ENCODE measurements at regions not wholly inside any gene's neighbourhood (a gene's known extent, or its start where the extent isn't known, plus 50 kb on each side); places are given as distances from the start of the nearest gene placed in this dataset.

GRCh38 chr17:12349297-12349696 lies 316.4 kb upstream of the MYOCD start:
- ATAC-seq: no peak
- Mint-ChIP-seq H3K36me3 (ENCODE audit: low read depth) (no peaks in the 10 kb centered on the region), H3K27ac (no peak overlapping the region), H3K27me3 (ENCODE audit: low read depth) (no peaks in the 10 kb centered on the region), H3K4me3 (no peak overlapping the region), H3K4me1 (ENCODE audit: low read depth) (no peaks in the 10 kb centered on the region), H3K9me3 (ENCODE audit: insufficient read depth) (no peaks in the 10 kb centered on the region)
- ChIA-PET CTCF (no interaction called here), POLR2A (no interaction called here)
- DNase-seq: no peak

- Mint-ChIP-seq H3K4me1 (ENCODE audit: low read depth) (no peaks in the 10 kb centered on the region), H3K9me3 (ENCODE audit: insufficient read depth) (peaks cover 5% of the 10 kb centered on the region), H3K27me3 (ENCODE audit: low read depth) (no peaks in the 10 kb centered on the region), H3K4me3 (no peak overlapping the region), H3K36me3 (ENCODE audit: low read depth) (no peaks in the 10 kb centered on the region), H3K27ac (no peak overlapping the region)
- ChIA-PET POLR2A (no interaction called here), CTCF (no interaction called here)
- ATAC-seq (no peak), DNase-seq (no peak)
These were observed 313.6 kb upstream of the MYOCD start for GRCh38 chr17:12352127-12352526.

GRCh38 chr17:12357600-12357999 lies 308.1 kb upstream of the MYOCD start:
- ATAC-seq: no peak
- ChIA-PET POLR2A (no interaction called here), CTCF (no interaction called here)
- Mint-ChIP-seq H3K27ac (no peak overlapping the region), H3K9me3 (ENCODE audit: insufficient read depth) (peaks cover 5% of the 10 kb centered on the region), H3K36me3 (ENCODE audit: low read depth) (no peaks in the 10 kb centered on the region), H3K4me1 (ENCODE audit: low read depth) (no peaks in the 10 kb centered on the region), H3K27me3 (ENCODE audit: low read depth) (no peaks in the 10 kb centered on the region), H3K4me3 (no peak overlapping the region)
- DNase-seq: no peak

GRCh38 chr17:12358477-12358876 lies 307.2 kb upstream of the MYOCD start:
- ATAC-seq (no peak), DNase-seq (no peak)
- Mint-ChIP-seq H3K27me3 (ENCODE audit: low read depth) (no peaks in the 10 kb centered on the region), H3K4me1 (ENCODE audit: low read depth) (no peaks in the 10 kb centered on the region), H3K4me3 (no peak overlapping the region), H3K27ac (no peak overlapping the region), H3K9me3 (ENCODE audit: insufficient read depth) (peaks cover 5% of the 10 kb centered on the region), H3K36me3 (ENCODE audit: low read depth) (no peaks in the 10 kb centered on the region)
- CTCF ChIA-PET: no interaction called here
- POLR2A ChIA-PET: interaction anchor here (0.6 kb wide), 1 partner anchor 308 kb away, joined by 4 read pairs; no protein-coding TSS in a partner anchor

- no peak for DNase-seq
These were observed 302.7 kb upstream of the MYOCD start for GRCh38 chr17:12362853-12363455.

GRCh38 chr17:12365805-12366204 lies 299.9 kb upstream of the MYOCD start:
- CTCF ChIA-PET: no interaction called here
- H3K4me3 Mint-ChIP-seq: no peak overlapping the region
- no peak for DNase-seq
- H3K27me3 Mint-ChIP-seq (ENCODE audit: low read depth): no peaks in the 10 kb centered on the region
- POLR2A ChIA-PET: no interaction called here
- peaks cover 4% of the 10 kb centered on the region for H3K9me3 Mint-ChIP-seq (ENCODE audit: insufficient read depth)
- H3K4me1 Mint-ChIP-seq (ENCODE audit: low read depth): no peaks in the 10 kb centered on the region
- H3K27ac Mint-ChIP-seq: no peak overlapping the region
- no peaks in the 10 kb centered on the region for H3K36me3 Mint-ChIP-seq (ENCODE audit: low read depth)
- no peak for ATAC-seq

More at GRCh38 chr17:12362853-12363455, 302.7 kb upstream of the MYOCD start:
- no peak overlapping the region for H3K27ac Mint-ChIP-seq
- no peaks in the 10 kb centered on the region for H3K36me3 Mint-ChIP-seq (ENCODE audit: low read depth)
- H3K4me3 Mint-ChIP-seq: no peak overlapping the region
- ChIA-PET POLR2A (no interaction called here), CTCF (no interaction called here)
- peaks cover 4% of the 10 kb centered on the region for H3K9me3 Mint-ChIP-seq (ENCODE audit: insufficient read depth)
- no peak for ATAC-seq
- H3K27me3 Mint-ChIP-seq (ENCODE audit: low read depth): no peaks in the 10 kb centered on the region
- H3K4me1 Mint-ChIP-seq (ENCODE audit: low read depth): no peaks in the 10 kb centered on the region

- Mint-ChIP-seq H3K27ac (no peak overlapping the region), H3K9me3 (ENCODE audit: insufficient read depth) (peaks cover 8% of the 10 kb centered on the region), H3K4me1 (ENCODE audit: low read depth) (no peaks in the 10 kb centered on the region), H3K36me3 (ENCODE audit: low read depth) (no peaks in the 10 kb centered on the region), H3K27me3 (ENCODE audit: low read depth) (no peaks in the 10 kb centered on the region), H3K4me3 (no peak overlapping the region)
- ATAC-seq (no peak), DNase-seq (no peak)
- ChIA-PET POLR2A (no interaction called here), CTCF (no interaction called here)
These were observed 296.6 kb upstream of the MYOCD start for GRCh38 chr17:12369065-12369464.

- peaks cover 4% of the 10 kb centered on the region for H3K9me3 Mint-ChIP-seq (ENCODE audit: insufficient read depth)
- H3K4me3 Mint-ChIP-seq: no peak overlapping the region
- CTCF ChIA-PET: no interaction called here
- H3K27ac Mint-ChIP-seq: no peak overlapping the region
- DNase-seq: no peak
- H3K27me3 Mint-ChIP-seq (ENCODE audit: low read depth): no peaks in the 10 kb centered on the region
- POLR2A ChIA-PET: no interaction called here
- H3K4me1 Mint-ChIP-seq (ENCODE audit: low read depth): no peaks in the 10 kb centered on the region
- no peaks in the 10 kb centered on the region for H3K36me3 Mint-ChIP-seq (ENCODE audit: low read depth)
- no peak for ATAC-seq
These were observed 289.4 kb upstream of the MYOCD start for GRCh38 chr17:12376276-12376675.

- H3K4me3 Mint-ChIP-seq: no peak overlapping the region
- peaks cover 5% of the 10 kb centered on the region for H3K9me3 Mint-ChIP-seq (ENCODE audit: insufficient read depth)
- H3K27me3 Mint-ChIP-seq (ENCODE audit: low read depth): no peaks in the 10 kb centered on the region
- ATAC-seq (no peak), DNase-seq (no peak)
- no peaks in the 10 kb centered on the region for H3K36me3 Mint-ChIP-seq (ENCODE audit: low read depth)
- ChIA-PET CTCF (no interaction called here), POLR2A (no interaction called here)
- H3K27ac Mint-ChIP-seq: no peak overlapping the region
- H3K4me1 Mint-ChIP-seq (ENCODE audit: low read depth): no peaks in the 10 kb centered on the region
These were observed 279.5 kb upstream of the MYOCD start for GRCh38 chr17:12386225-12386624.

- ATAC-seq (no peak), DNase-seq (no peak)
- no peaks in the 10 kb centered on the region for H3K4me1 Mint-ChIP-seq (ENCODE audit: low read depth)
- H3K36me3 Mint-ChIP-seq (ENCODE audit: low read depth): no peaks in the 10 kb centered on the region
- no peak overlapping the region for H3K27ac Mint-ChIP-seq
- H3K4me3 Mint-ChIP-seq: no peak overlapping the region
- POLR2A ChIA-PET: no interaction called here
- CTCF ChIA-PET: no interaction called here
- H3K9me3 Mint-ChIP-seq (ENCODE audit: insufficient read depth): no peaks in the 10 kb centered on the region
- H3K27me3 Mint-ChIP-seq (ENCODE audit: low read depth): no peaks in the 10 kb centered on the region
These were observed 277.5 kb upstream of the MYOCD start for GRCh38 chr17:12388226-12388625.

GRCh38 chr17:12389421-12389820 lies 276.3 kb upstream of the MYOCD start:
- Mint-ChIP-seq H3K27me3 (ENCODE audit: low read depth) (no peaks in the 10 kb centered on the region), H3K9me3 (ENCODE audit: insufficient read depth) (no peaks in the 10 kb centered on the region), H3K27ac (no peak overlapping the region), H3K4me3 (no peak overlapping the region), H3K4me1 (ENCODE audit: low read depth) (no peaks in the 10 kb centered on the region), H3K36me3 (ENCODE audit: low read depth) (no peaks in the 10 kb centered on the region)
- ChIA-PET CTCF (no interaction called here), POLR2A (no interaction called here)
- ATAC-seq (no peak), DNase-seq (no peak)

- Mint-ChIP-seq H3K4me1 (ENCODE audit: low read depth) (no peaks in the 10 kb centered on the region), H3K27ac (no peak overlapping the region), H3K36me3 (ENCODE audit: low read depth) (no peaks in the 10 kb centered on the region), H3K27me3 (ENCODE audit: low read depth) (no peaks in the 10 kb centered on the region), H3K4me3 (no peak overlapping the region), H3K9me3 (ENCODE audit: insufficient read depth) (no peaks in the 10 kb centered on the region)
- ChIA-PET POLR2A (no interaction called here), CTCF (no interaction called here)
- DNase-seq (no peak), ATAC-seq (no peak)
These were observed 275.1 kb upstream of the MYOCD start for GRCh38 chr17:12390631-12391030.

GRCh38 chr17:12391468-12391867 lies 274.2 kb upstream of the MYOCD start:
- H3K27ac Mint-ChIP-seq: no peak overlapping the region
- ATAC-seq: no peak

More at GRCh38 chr17:12391468-12391867, 274.2 kb upstream of the MYOCD start:
- H3K9me3 Mint-ChIP-seq (ENCODE audit: insufficient read depth): no peaks in the 10 kb centered on the region
- DNase-seq: no peak
- H3K4me1 Mint-ChIP-seq (ENCODE audit: low read depth): no peaks in the 10 kb centered on the region
- no peak overlapping the region for H3K4me3 Mint-ChIP-seq
- ChIA-PET CTCF (no interaction called here), POLR2A (no interaction called here)
- no peaks in the 10 kb centered on the region for H3K27me3 Mint-ChIP-seq (ENCODE audit: low read depth)
- no peaks in the 10 kb centered on the region for H3K36me3 Mint-ChIP-seq (ENCODE audit: low read depth)

All from activated CD8-positive, alpha-beta T cell treated with anti-CD3 and anti-CD28 coated beads, Interleukin-2, amount 10 ng/mL, durations not matched to agents 7 days and 5 days (primary cell).